T-helper 2 cell treated with Interferon-gamma antibody and Interleukin-4, amounts not matched to agents 100 ng/mL and 5 ng/mL, for 36 hours (primary cell): ENCODE measurements at regions not wholly inside any gene's neighbourhood (a gene's known extent, or its start where the extent isn't known, plus 50 kb on each side); places are given as distances from the start of the nearest gene placed in this dataset.
"Not testable (repeated sequence)": the region's sequence is repeated elsewhere in the genome, so short reads cannot be mapped to it uniquely, and the experiment has no call there.

Experiments
- intact Hi-C: fragments of 100-400 bp; cut with micrococcal nuclease; formaldehyde crosslinking; loops from one replicate; pipeline ENCODE4 v1.15.1; 2023

GRCh38 chr3:110583373-110583935 is 488.2 kb upstream of the NECTIN3 start:
- intact Hi-C loops: no loop called here

GRCh38 chr3:110588906-110589305 is 482.7 kb upstream of the NECTIN3 start:
- intact Hi-C loops: no loop called here

GRCh38 chr3:110589341-110589740 is 482.3 kb upstream of the NECTIN3 start:
- intact Hi-C loops: no loop called here

- intact Hi-C loops: no loop called here
Observed at GRCh38 chr3:110593749-110594148, 477.9 kb upstream of the NECTIN3 start.

- intact Hi-C loops: no loop called here
Observed at GRCh38 chr3:110598847-110599490, 472.6 kb upstream of the NECTIN3 start.

GRCh38 chr3:110608566-110608965 is 463.1 kb upstream of the NECTIN3 start:
- intact Hi-C loops: no loop called here

- intact Hi-C loops: no loop called here
Observed at GRCh38 chr3:110612045-110612444, 459.6 kb upstream of the NECTIN3 start.

GRCh38 chr3:110614186-110614585 is 457.4 kb upstream of the NECTIN3 start:
- intact Hi-C loops: no loop called here

- intact Hi-C loops: no loop called here
Observed at GRCh38 chr3:110615454-110615853, 456.2 kb upstream of the NECTIN3 start.

- intact Hi-C loops: no loop called here
Observed at GRCh38 chr3:110618512-110619226, 452.9 kb upstream of the NECTIN3 start.

GRCh38 chr3:110620118-110620517 is 451.5 kb upstream of the NECTIN3 start:
- intact Hi-C loops: no loop called here

- intact Hi-C loops: no loop called here
Observed at GRCh38 chr3:110623571-110623970, 448.0 kb upstream of the NECTIN3 start.

- intact Hi-C loops: no loop called here
Observed at GRCh38 chr3:110624576-110624975, 447.0 kb upstream of the NECTIN3 start.

GRCh38 chr3:110625201-110625747 is 446.3 kb upstream of the NECTIN3 start:
- intact Hi-C loops: no loop called here

- intact Hi-C loops: not testable (repeated sequence)
Observed at GRCh38 chr3:110626652-110627111, 444.9 kb upstream of the NECTIN3 start.

GRCh38 chr3:110628650-110629301 is 442.8 kb upstream of the NECTIN3 start:
- intact Hi-C loops: no loop called here

GRCh38 chr3:110629917-110630316 is 441.7 kb upstream of the NECTIN3 start:
- intact Hi-C loops: no loop called here

- intact Hi-C loops: no loop called here
Observed at GRCh38 chr3:110644203-110644602, 427.4 kb upstream of the NECTIN3 start.

- intact Hi-C loops: no loop called here
Observed at GRCh38 chr3:110646055-110646454, 425.6 kb upstream of the NECTIN3 start.

- intact Hi-C loops: no loop called here
Observed at GRCh38 chr3:110646496-110646895, 425.1 kb upstream of the NECTIN3 start.

- intact Hi-C loops: no loop called here
Observed at GRCh38 chr3:110647586-110647985, 424.0 kb upstream of the NECTIN3 start.

- intact Hi-C loops: no loop called here
Observed at GRCh38 chr3:110650741-110651140, 420.9 kb upstream of the NECTIN3 start.
